GM12873 (cell line): ENCODE measurements at regions not wholly inside any gene's neighbourhood (a gene's known extent, or its start where the extent isn't known, plus 50 kb on each side); places are given as distances from the start of the nearest gene placed in this dataset.

Experiments
- CTCF ChIP-seq: IDR thresholded peaks from 2 replicates; pipeline ENCODE4 v1.5.1; 2012; ENCODE audit warnings: low read depth, mild to moderate bottlenecking, moderate library complexity, low read length, control low read depth; ENCODE audit not compliant: insufficient read depth; ENCODE audit errors: missing control alignments

- TF ChIP-seq CTCF: no peak
These were observed 157.4 kb downstream of the DHRS2 start for GRCh38 chr14:23793532-23793931.

- TF ChIP-seq CTCF: no peak
These were observed 152.8 kb upstream of the DHRS4 start for GRCh38 chr14:23800811-23801210.

- no peak for TF ChIP-seq CTCF
These were observed 151.8 kb upstream of the DHRS4 start for GRCh38 chr14:23801766-23802165.

- TF ChIP-seq CTCF: no peak
These were observed 148.8 kb upstream of the DHRS4 start for GRCh38 chr14:23804817-23805216.

- no peak for TF ChIP-seq CTCF
These were observed 147.8 kb upstream of the DHRS4 start for GRCh38 chr14:23805761-23806160.

- no peak for TF ChIP-seq CTCF
These were observed 138.9 kb upstream of the DHRS4 start for GRCh38 chr14:23814527-23815256.

- TF ChIP-seq CTCF: no peak
These were observed 137.2 kb upstream of the DHRS4 start for GRCh38 chr14:23816371-23816770.
